ENCODE measurements at regions not wholly inside any gene's neighbourhood (a gene's known extent, or its start where the extent isn't known, plus 50 kb on each side); places are given as distances from the start of the nearest gene placed in this dataset.
A peak's percentile ranks its signal among the peaks of the same experiment; 100 is the strongest.

- no peak for DNase-seq
Measured at GRCh38 chr15:31474059-31474868, 147.6 kb downstream of the KLF13 start.

- DNase-seq: no peak
Measured at GRCh38 chr15:31476236-31476810, 149.7 kb downstream of the KLF13 start.

DNA sequence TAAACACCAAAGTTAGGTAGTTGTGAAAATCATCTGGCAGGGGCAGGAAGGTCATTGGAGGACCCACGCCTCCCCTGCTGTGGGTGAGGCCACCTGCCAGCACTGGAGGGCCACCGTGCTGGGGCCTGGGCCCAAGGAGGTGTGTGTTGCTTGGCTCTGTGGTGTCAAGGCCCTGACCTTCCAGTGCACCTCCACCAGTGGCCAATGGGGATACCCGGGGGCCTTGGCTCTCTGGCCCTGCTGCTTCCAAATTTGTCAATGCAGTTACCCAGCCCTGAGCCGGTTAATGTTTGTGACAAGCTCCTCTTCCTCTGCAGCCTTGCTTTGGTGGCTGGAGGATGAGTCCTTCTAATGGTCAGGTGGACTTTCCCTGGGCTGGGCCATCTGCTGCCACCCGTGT is 150.2 kb downstream of the KLF13 start:
- no peak for DNase-seq

DNA sequence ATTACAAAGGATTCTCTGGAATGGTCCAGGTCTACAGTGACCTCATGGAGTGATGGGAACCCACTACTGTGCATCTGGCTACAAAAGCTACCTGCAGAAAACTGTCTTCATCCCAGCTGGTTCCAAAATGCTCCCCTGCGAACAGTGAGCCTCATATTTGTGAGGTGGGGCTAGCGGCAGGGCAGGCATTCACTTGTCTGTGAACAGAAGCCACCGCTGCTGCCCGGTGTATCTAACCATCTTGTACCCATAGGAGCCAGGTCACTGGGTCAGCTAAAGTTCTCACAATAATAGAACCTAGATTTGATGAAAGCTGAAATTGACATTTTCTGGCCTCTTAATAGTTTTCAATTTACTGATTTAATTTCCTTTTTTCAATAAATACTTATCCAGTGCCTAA is 150.7 kb downstream of the KLF13 start:
- DNase-seq: no peak

DNA sequence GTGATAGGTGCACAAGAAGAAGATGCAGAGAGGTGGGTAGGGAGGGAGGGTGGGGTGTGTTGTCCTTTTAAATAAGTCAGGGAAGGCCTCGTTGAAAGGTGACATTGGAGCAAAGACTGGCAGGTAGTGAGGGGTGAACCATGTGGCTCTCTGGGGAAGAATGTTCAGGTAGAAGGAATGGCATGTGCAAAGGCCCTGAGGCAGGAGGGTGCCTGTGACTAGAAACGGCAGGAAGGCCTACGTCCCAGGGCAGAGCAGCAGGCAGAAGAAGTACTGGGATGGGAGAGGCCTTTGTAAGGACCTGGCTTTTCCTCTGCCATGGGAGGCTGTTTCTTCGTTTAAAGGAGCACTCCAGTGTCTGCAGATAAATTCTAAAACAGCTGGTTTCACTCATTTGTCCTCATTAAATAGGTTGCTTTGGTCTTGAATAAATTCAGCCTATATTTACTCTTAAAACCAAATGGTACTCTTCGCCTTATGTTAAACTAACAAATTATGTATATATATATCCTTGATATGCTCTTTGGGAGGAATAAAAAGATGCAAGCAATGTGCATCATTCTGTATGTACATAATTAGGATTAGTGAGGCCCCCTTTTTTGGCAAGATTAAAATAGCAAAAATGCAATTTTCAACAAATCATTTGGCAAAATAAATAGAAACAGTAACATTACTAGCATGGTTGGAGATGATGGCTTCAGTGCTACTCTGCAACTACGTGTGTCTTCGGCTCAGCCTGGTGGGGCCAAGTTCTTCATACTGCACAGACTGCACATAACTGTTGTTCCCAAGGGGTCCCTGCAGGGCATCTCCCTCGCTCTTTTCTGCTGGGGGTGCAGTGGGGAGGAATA is 151.4 kb downstream of the KLF13 start:
- no peak for DNase-seq

- DNase-seq: no peak
Measured at GRCh38 chr15:31478702-31479221, 152.1 kb downstream of the KLF13 start.

DNA sequence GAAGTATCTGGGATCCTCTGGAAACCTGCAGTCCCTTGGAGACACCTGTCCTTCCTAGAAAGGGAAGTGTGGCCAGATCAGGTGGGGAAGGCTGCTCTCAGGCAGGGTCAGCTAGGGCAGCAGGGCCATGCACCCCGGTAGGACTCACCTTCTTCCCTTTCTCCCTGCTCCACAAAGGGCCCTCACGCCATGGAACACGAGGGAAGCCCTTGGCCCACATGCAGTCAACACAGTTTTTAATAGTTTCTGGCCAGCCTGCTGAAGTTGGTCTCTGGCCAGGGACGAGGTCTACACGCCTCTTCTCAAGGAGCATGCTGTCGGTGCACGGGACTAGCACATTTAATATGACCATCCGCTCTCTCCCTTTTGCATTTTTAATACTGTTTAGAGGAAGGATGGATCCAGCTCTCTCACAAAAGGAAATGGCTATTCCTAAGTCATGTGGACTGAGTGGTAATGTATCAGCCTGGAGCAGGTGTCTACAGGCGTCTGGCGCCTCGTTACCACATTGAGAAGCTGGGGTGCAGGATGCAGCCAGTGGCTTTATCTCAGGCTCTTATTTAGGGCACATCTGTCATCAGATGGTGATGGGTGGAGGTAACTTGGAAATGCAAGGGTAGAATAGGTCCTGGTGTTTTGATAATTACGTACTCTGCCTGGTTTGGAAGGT is 153.9 kb downstream of the KLF13 start:
- DNase-seq: no peak

- DNase-seq: no peak
Measured at GRCh38 chr15:31481142-31481541, 154.5 kb downstream of the KLF13 start.

DNA sequence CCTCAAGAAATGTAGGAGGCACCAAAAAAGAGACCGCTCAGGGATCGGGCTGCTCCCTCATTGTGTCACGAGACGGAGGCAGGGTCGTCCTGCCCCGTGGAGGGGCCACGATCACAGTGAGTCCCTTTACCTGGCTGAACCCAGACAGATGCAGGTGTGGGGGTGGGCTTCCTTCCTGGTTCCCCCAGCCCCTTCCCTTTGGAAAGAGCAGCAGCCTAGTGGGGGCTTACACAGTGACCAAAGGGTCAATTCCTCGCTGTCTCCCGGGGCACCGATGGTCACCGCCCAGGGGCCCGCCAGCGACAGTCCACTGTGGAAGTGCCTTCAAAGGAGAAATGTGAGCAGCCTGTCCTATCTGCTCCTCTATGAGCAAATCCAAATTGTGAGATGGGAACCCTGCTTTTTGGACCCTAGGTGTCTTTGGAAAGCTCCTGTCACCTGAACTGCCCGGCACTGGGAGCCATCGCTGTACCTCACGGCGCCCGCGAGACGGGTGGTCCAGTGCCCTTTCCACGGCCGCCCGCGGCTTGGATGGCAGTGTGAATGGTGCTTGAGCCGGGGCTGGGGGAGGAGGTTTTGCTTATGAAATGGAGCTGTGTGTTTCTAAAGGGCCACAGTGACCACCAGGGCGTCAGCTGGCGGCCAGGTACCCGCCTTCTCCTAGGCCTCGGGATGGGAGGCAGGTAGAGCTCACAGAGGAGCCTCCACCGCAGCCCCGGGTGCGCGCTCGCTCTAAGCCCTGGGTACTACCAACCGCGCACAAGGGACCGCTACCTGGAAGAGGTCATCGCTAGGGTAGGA is 155.7 kb downstream of the KLF13 start:
- no peak for DNase-seq

GRCh38 chr15:31483053-31483985 is 156.7 kb downstream of the KLF13 start:
- peak; percentile 25 for DNase-seq

GRCh38 chr15:31483986-31484951 is 157.6 kb downstream of the KLF13 start:
- DNase-seq: no peak

DNA sequence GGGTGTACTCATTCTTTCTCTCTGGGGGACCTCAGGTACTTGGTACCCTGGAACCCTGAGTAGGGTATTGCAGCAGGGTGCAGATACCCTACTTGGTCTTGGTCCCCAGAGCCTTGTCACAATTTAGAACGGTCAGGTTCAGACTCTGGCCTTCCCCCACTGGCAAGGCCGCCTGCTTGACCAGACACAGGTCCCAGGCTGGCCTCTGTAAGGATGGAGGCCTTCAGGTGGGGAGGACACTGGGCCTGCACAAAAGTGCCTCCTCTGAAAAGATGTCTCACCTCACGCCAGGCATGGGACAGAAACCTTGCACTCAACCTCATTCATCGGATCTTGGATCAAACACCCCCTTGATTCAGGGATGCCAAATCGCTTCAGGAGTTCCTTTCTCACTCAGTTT is 158.4 kb downstream of the KLF13 start:
- no peak for DNase-seq

GRCh38 chr15:31485431-31485830 is 158.8 kb downstream of the KLF13 start:
- no peak for DNase-seq

DNA sequence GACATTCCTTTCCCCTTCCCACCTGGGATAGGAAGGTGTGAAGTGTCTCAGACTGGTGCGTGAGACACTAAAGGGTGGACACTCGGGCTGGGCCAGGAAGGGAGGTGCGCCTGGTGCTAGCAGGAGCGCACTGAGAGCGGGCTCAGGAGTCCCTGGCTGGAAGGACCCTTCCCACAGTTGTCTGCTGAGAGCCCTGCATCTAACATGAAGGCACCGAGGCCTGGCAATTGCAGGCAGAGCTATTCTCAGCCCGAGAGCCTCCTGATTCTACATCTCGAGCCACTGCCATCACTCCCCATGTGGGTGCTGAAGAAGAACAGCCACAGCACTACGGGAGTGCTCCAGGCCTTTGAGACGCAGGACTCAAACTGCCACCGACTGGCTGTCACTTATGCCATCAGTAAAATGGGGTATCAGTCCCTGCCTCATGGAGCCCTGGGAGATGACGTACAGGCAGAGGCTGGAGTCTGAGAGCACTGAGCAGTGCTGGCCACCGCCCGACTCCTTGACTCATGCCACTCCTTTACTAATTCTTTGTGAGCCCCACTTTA is 159.4 kb downstream of the KLF13 start:
- DNase-seq: no peak

DNA sequence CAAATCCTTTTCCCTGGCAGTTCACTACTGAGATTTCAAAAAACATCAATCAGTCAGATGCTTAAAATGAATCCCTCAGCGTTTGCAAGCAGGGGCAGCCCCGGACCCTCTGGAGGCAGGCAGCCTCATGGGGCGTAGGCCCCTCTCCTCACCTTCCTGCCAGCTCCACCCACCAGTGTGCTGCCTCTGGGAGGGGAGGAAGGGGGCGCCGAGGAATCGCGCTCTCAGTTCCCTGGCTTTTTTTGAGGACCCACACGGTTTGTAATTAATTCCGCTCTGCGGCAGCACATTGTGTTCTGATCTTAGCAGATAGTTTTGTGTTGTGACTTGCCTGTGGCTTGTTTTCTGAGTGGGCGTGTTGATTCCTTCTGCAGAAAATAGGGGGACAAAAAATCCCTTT is 159.9 kb downstream of the KLF13 start:
- DNase-seq: no peak

DNA sequence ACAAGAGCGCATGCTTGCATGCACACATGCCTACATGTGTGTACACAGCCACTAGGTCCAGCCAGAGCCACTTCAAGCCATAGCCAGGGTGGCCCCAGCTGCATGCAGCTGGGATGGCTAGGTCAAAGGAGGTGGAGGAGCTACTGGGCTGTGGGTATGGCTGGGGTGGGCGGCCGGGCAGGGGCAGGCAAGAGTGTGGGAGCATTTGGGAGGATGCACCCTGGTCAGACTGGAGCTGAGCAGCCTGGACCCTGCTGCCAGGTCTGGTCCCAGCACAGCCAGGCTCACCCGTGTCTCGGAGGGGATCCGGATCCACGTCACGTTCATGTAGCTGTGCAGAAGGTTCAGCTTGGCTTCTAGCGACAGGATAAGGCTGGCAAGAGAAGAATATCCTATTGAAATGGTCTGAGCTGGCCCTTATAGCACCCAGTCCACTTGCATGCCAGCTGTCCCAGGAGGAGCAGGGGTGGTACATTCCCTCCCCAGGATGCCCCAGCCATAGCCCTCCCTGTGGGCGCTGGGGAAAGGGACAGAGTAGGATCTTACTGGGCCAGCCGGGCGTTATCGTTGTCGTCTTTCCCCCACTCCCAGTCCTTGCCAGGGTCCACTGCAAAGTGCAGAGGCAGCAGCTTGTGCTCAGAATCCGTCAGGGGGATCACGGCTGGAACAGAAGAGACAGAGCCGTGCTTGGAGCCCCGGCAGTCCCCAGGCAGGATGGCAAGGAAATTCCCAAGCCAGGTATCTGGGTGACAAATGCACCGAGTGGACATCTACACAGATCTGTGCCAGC is 160.5 kb downstream of the KLF13 start:
- DNase-seq: no peak

DNA sequence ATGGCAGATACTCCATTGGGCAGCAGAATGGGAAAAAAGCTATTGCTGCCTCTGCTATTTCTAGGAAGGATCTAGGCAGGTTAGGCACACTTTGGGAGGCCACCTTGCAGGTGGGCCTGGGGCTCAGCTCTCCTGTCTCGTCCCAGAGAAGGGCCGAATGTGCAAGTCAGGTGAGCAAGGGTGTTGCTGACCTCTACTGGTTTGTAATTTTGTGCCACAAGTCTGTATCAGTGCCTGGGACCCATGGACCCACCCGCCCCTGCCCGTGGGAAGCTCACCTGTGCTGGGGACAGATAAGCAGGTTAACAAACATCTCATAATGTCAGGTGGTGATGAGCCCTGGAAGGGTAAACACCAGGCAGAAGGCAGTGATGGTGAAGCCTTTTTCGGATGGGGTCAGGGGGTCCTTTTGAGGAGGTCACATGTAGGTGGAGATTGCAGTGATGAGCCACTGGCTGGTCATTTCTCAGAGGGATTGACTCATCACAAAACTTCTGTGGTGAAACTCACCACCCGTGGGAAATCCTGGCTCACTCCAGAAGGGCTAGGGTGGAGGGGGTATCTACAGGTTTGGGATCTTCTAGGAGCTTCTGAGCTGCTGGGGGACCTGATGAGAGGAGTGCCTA is 161.3 kb downstream of the KLF13 start:
- DNase-seq: no peak
